Astrocyte (in vitro differentiated cells and primary cell): ENCODE measurements at regions not wholly inside any gene's neighbourhood (a gene's known extent, or its start where the extent isn't known, plus 50 kb on each side); places are given as distances from the start of the nearest gene placed in this dataset.

ENCODE experiments used
- CTCF ChIP-seq: IDR thresholded peaks from 2 replicates; pipeline ENCODE4 v1.5.1; 2011; ENCODE audit warnings: low read depth, mild to moderate bottlenecking, inconsistent platforms, low read length, moderate library complexity; ENCODE audit not compliant: insufficient read depth
- EZH2 ChIP-seq: IDR thresholded peaks from 2 replicates; pipeline ENCODE4 v1.6.1; 2012; ENCODE audit warnings: mild to moderate bottlenecking, low read length, inconsistent platforms; ENCODE audit not compliant: insufficient read depth

- no peak for TF ChIP-seq CTCF
- TF ChIP-seq EZH2, result no peak
Measured at GRCh38 chr5:54795284-54795683, 190.1 kb downstream of the ESM1 start.
